A204.1 (cell line): ENCODE measurements at regions not wholly inside any gene's neighbourhood (a gene's known extent, or its start where the extent isn't known, plus 50 kb on each side); places are given as distances from the start of the nearest gene placed in this dataset.
"Not testable (repeated sequence)": the region's sequence is repeated elsewhere in the genome, so short reads cannot be mapped to it uniquely, and the experiment has no call there.

Experiments
- FAIRE-seq: peaks from 2 replicates; lab custom pipeline; 2012; peaks lifted over from hg19 to GRCh38; lab: Jason Lieb, UNC

GRCh38 chr5:2569176-2569575 lies 182.3 kb downstream of the IRX2 start:
- no peak for FAIRE-seq

GRCh38 chr5:2566284-2566683 lies 185.2 kb downstream of the IRX2 start:
- no peak for FAIRE-seq

GRCh38 chr5:2565147-2565546 lies 186.3 kb downstream of the IRX2 start:
- FAIRE-seq = no peak

GRCh38 chr5:2563046-2563445 lies 188.4 kb downstream of the IRX2 start:
- no peak for FAIRE-seq

GRCh38 chr5:2562036-2562435 lies 189.4 kb downstream of the IRX2 start:
- no peak for FAIRE-seq

- FAIRE-seq = no peak
Measured at GRCh38 chr5:2560435-2560834, 191.0 kb downstream of the IRX2 start.

- FAIRE-seq = no peak
Measured at GRCh38 chr5:2557435-2557834, 194.0 kb downstream of the IRX2 start.

- no peak for FAIRE-seq
Measured at GRCh38 chr5:2556375-2556966, 195.0 kb downstream of the IRX2 start.

GRCh38 chr5:2553611-2554010 lies 197.9 kb downstream of the IRX2 start:
- FAIRE-seq = no peak

GRCh38 chr5:2550509-2550908 lies 201.0 kb downstream of the IRX2 start:
- FAIRE-seq = no peak

- FAIRE-seq = no peak
Measured at GRCh38 chr5:2549900-2550299, 201.6 kb downstream of the IRX2 start.

- FAIRE-seq = no peak
Measured at GRCh38 chr5:2549354-2549753, 202.1 kb downstream of the IRX2 start.

- no peak for FAIRE-seq
Measured at GRCh38 chr5:2546938-2547337, 204.5 kb downstream of the IRX2 start.

- no peak for FAIRE-seq
Measured at GRCh38 chr5:2544003-2544402, 207.5 kb downstream of the IRX2 start.

GRCh38 chr5:2542821-2543220 lies 208.7 kb downstream of the IRX2 start:
- FAIRE-seq = no peak

GRCh38 chr5:2542026-2542425 lies 209.5 kb downstream of the IRX2 start:
- no peak for FAIRE-seq

- no peak for FAIRE-seq
Measured at GRCh38 chr5:2538169-2538568, 213.3 kb downstream of the IRX2 start.

- FAIRE-seq = no peak
Measured at GRCh38 chr5:2537378-2538145, 213.9 kb downstream of the IRX2 start.

GRCh38 chr5:2536632-2537377 lies 214.7 kb downstream of the IRX2 start:
- FAIRE-seq = no peak

GRCh38 chr5:2534970-2535369 lies 216.5 kb downstream of the IRX2 start:
- FAIRE-seq = no peak

GRCh38 chr5:2534251-2534650 lies 217.2 kb downstream of the IRX2 start:
- FAIRE-seq = no peak

GRCh38 chr5:2533848-2534247 lies 217.6 kb downstream of the IRX2 start:
- FAIRE-seq = not testable (repeated sequence)

GRCh38 chr5:2532809-2533208 lies 218.7 kb downstream of the IRX2 start:
- no peak for FAIRE-seq
